Natural killer cell (primary cell): ENCODE measurements at regions not wholly inside any gene's neighbourhood (a gene's known extent, or its start where the extent isn't known, plus 50 kb on each side); places are given as distances from the start of the nearest gene placed in this dataset.
"Not testable (repeated sequence)": the region's sequence is repeated elsewhere in the genome, so short reads cannot be mapped to it uniquely, and the experiment has no call there.

Experiments used
- ATAC-seq, 3 donors: fragments of 150-1000 bp in 2 of 3; fragments of 200-7000 bp in 1 of 3; cut with Tn5 transposase; 1 replicate in 1 of 3; 2 replicates in 2 of 3; pipeline ENCODE4 v1.10.0; 2021; ENCODE audit warnings: mild to moderate bottlenecking in 2 of 3, moderate library complexity in 2 of 3
- DNase-seq, 2 donors: peaks; one replicate each; pipeline versions ENCODE4 v3.0.0 to v3.0.0-alpha.2; 2013 to 2021; ENCODE audit warnings: mixed read lengths in 1 of 2
- H3K27ac ChIP-seq: one replicate; pipeline ENCODE4 v1.5.1; 2013; ENCODE audit warnings: mild to moderate bottlenecking, low read length
- H3K27me3 ChIP-seq: one replicate; pipeline ENCODE4 v1.6.1; 2013; ENCODE audit warnings: low read length; ENCODE audit not compliant: control insufficient read depth, insufficient read depth
- H3K36me3 ChIP-seq: one replicate; pipeline ENCODE4 v1.6.1; 2013; ENCODE audit warnings: low read length; ENCODE audit not compliant: control insufficient read depth, insufficient read depth
- H3K4me1 ChIP-seq: one replicate; pipeline ENCODE4 v1.6.1; 2013; ENCODE audit warnings: low read length; ENCODE audit not compliant: control insufficient read depth, insufficient read depth
- H3K4me3 ChIP-seq: one replicate; pipeline ENCODE4 v1.5.1; 2013; ENCODE audit warnings: low read length
- H3K9me3 ChIP-seq: one replicate; pipeline ENCODE4 v1.6.1; 2013; ENCODE audit warnings: low read length; ENCODE audit not compliant: control insufficient read depth, insufficient read depth
- H3K27ac Mint-ChIP-seq, 2 donors: one replicate each; pipeline ENCODE4 v1.8.0; 2022; ENCODE audit warnings: mild to moderate bottlenecking in 2 of 2, mixed read lengths in 2 of 2, moderate library complexity in 1 of 2
- H3K27me3 Mint-ChIP-seq, 2 donors: one replicate each; pipeline ENCODE4 v1.8.0; 2022; ENCODE audit warnings: low read depth in 2 of 2, mixed read lengths in 2 of 2
- H3K36me3 Mint-ChIP-seq: one replicate; pipeline ENCODE4 v1.8.0; 2022; ENCODE audit warnings: mixed read lengths
- H3K4me1 Mint-ChIP-seq, 2 donors: one replicate each; pipeline ENCODE4 v1.8.0; 2022; ENCODE audit warnings: mixed read lengths in 2 of 2
- H3K4me3 Mint-ChIP-seq: one replicate; pipeline ENCODE4 v1.8.0; 2022; ENCODE audit warnings: mild to moderate bottlenecking, moderate library complexity, mixed read lengths
- H3K9me3 Mint-ChIP-seq, 2 donors: one replicate each; pipeline ENCODE4 v1.8.0; 2022; ENCODE audit warnings: mixed read lengths in 2 of 2
- CTCF ChIP-seq: fragments of 200-600 bp; IDR thresholded peaks from one replicate; pipeline ENCODE4 v1.8.0; 2022; ENCODE audit warnings: antibody characterized with exemption
- WGBS: methylation state at CpG from one replicate; pipeline ENCODE4 v1.1.7; 2013; ENCODE audit warnings: missing lambda C conversion rate; ENCODE audit not compliant: insufficient coverage; 5-methylcytosine and 5-hydroxymethylcytosine counted together
- intact Hi-C: fragments of 100-400 bp; cut with micrococcal nuclease; formaldehyde crosslinking; loops from one replicate; pipeline ENCODE4 v1.14.2; 2022

GRCh38 chr12:39699079-39699478 is 79.5 kb upstream of the ABCD2 start:
- H3K4me3 ChIP-seq, H3K9me3 ChIP-seq, ATAC-seq, H3K27ac Mint-ChIP-seq, H3K27me3 ChIP-seq, H3K4me3 Mint-ChIP-seq, DNase-seq, H3K27ac ChIP-seq, H3K36me3 Mint-ChIP-seq, intact Hi-C loops, H3K4me1 ChIP-seq, H3K36me3 ChIP-seq, H3K9me3 Mint-ChIP-seq, H3K4me1 Mint-ChIP-seq: not testable (repeated sequence)
- peaks cover 7 to 11% of the 10 kb centered on the region in 2 donors for H3K27me3 Mint-ChIP-seq
- WGBS = 96% methylated on average over 17 of the region's 17 CpGs

GRCh38 chr12:39697108-39697507 is 77.5 kb upstream of the ABCD2 start:
- DNase-seq (no peak), ATAC-seq (no peak)
- Histone ChIP-seq H3K9me3 (no peaks in the 10 kb centered on the region), H3K27me3 (no peaks in the 10 kb centered on the region), H3K36me3 (no peaks in the 10 kb centered on the region), H3K4me3 (no peak overlapping the region), H3K4me1 (no peaks in the 10 kb centered on the region), H3K27ac (no peak overlapping the region)
- intact Hi-C loops = no loop called here
- no peak for TF ChIP-seq CTCF
- H3K4me1 Mint-ChIP-seq = no peaks in the 10 kb centered on the region
- WGBS = 100% methylated on average over 1 of the region's 4 CpGs
- peaks cover 7 to 11% of the 10 kb centered on the region in 2 donors for H3K27me3 Mint-ChIP-seq
- no peak overlapping the region for H3K27ac Mint-ChIP-seq
- H3K4me3 Mint-ChIP-seq = no peak overlapping the region
- no peaks in the 10 kb centered on the region for H3K9me3 Mint-ChIP-seq
- H3K36me3 Mint-ChIP-seq = no peaks in the 10 kb centered on the region

GRCh38 chr12:39692258-39692853 is 72.8 kb upstream of the ABCD2 start:
- H3K27ac ChIP-seq = no peak overlapping the region
- peak; percentile 44 for TF ChIP-seq CTCF
- no CpG with 5 or more reads among the region's 1 CpG for WGBS
- Mint-ChIP-seq H3K27me3 (peaks cover 0 to 4% of the 10 kb centered on the region in 2 donors), H3K27ac (no peak overlapping the region), H3K4me1 (no peaks in the 10 kb centered on the region), H3K4me3 (no peak overlapping the region), H3K36me3 (no peaks in the 10 kb centered on the region), H3K9me3 (no peaks in the 10 kb centered on the region)
- no peaks in the 10 kb centered on the region for H3K9me3 ChIP-seq
- H3K4me3 ChIP-seq = no peak overlapping the region
- H3K4me1 ChIP-seq = no peaks in the 10 kb centered on the region
- DNase-seq = peak in 1 of 2 donors; percentile 45
- no peaks in the 10 kb centered on the region for H3K27me3 ChIP-seq
- intact Hi-C loops = no loop called here
- ATAC-seq = no peak
- H3K36me3 ChIP-seq = no peaks in the 10 kb centered on the region

- Mint-ChIP-seq H3K27ac (no peak overlapping the region), H3K4me1 (peaks cover 23 to 27% of the 10 kb centered on the region in 2 donors), H3K36me3 (no peaks in the 10 kb centered on the region), H3K27me3 (no peaks in the 10 kb centered on the region), H3K4me3 (no peak overlapping the region), H3K9me3 (no peaks in the 10 kb centered on the region)
- Histone ChIP-seq H3K4me1 (peaks cover 16% of the 10 kb centered on the region), H3K9me3 (no peaks in the 10 kb centered on the region), H3K4me3 (no peak overlapping the region), H3K27ac (no peak overlapping the region), H3K27me3 (no peaks in the 10 kb centered on the region), H3K36me3 (no peaks in the 10 kb centered on the region)
- WGBS = 89% methylated on average over 1 of the region's 1 CpG
- peak in 1 of 3 donors; percentile 44 for ATAC-seq
- intact Hi-C loops = no loop called here
- TF ChIP-seq CTCF = no peak
- peak in 1 of 2 donors; percentile 21 for DNase-seq
Measured at GRCh38 chr12:39685854-39686657, 66.5 kb upstream of the ABCD2 start.
